Middle frontal gyrus (tissue), 1 donor: ENCODE measurements at regions not wholly inside any gene's neighbourhood (a gene's known extent, or its start where the extent isn't known, plus 50 kb on each side); places are given as distances from the start of the nearest gene placed in this dataset.
"Not testable (repeated sequence)": the region's sequence is repeated elsewhere in the genome, so short reads cannot be mapped to it uniquely, and the experiment has no call there.

Source experiments
- DNase-seq: peaks from one replicate; pipeline ENCODE4 v3.0.0-alpha.2; 2015; ENCODE audit warnings: low spot score; ENCODE audit errors: extremely low spot score

DNA sequence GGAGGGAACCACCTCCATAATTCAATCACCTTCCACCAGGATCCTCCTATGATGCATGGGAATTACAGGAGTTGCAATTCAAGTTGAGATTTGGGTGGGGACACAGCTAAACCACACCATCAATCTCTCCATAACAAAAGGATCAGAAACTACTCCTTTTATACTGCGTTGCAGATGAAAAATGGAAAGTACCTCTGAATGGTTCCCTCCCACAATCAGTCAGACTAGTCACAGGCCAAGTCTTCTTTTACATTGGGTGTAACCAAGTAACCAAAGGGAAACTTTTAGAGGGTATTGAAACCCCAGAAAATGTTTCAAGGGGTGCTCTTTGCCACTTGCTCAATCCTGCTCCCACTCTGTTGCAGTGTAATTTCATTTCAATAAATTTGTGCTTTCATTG lies 504.3 kb upstream of the CNTN3 start:
- no peak for DNase-seq

DNA sequence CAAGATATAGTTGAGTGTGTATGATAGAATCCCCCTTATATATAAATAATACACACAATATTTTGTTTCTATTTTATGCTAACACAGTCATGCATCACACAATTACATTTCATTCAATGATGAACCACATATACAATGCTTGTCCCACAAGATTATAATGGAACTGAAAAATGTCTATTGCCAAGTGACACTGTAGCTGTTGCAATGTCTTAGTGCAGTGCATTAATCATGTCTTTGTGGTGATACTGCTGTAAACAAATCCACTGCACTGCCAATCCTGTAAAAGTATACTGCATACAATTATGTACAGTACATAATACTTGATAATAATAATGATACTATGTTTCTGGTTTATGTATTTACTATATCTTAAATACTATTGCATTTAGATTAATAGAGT lies 512.1 kb upstream of the CNTN3 start:
- DNase-seq = no peak

DNA sequence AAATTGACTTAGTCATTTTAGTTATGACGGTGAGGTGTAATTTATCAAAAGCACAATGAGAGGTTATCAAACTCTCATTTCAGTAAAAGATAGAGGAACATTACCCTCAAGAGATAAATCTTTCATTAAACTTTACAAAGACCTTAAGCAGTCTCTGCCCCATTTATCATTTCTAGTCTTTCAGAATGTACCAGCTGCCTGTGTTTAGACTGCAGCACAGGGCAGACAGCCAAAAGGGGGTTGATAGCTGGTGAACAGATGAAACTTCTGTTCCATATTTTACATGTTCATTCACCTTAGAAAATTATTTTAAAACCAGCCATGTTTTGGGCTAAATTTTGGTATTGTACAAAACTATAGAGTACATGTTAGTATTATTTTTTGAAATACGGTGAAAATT lies 514.6 kb upstream of the CNTN3 start:
- no peak for DNase-seq

DNA sequence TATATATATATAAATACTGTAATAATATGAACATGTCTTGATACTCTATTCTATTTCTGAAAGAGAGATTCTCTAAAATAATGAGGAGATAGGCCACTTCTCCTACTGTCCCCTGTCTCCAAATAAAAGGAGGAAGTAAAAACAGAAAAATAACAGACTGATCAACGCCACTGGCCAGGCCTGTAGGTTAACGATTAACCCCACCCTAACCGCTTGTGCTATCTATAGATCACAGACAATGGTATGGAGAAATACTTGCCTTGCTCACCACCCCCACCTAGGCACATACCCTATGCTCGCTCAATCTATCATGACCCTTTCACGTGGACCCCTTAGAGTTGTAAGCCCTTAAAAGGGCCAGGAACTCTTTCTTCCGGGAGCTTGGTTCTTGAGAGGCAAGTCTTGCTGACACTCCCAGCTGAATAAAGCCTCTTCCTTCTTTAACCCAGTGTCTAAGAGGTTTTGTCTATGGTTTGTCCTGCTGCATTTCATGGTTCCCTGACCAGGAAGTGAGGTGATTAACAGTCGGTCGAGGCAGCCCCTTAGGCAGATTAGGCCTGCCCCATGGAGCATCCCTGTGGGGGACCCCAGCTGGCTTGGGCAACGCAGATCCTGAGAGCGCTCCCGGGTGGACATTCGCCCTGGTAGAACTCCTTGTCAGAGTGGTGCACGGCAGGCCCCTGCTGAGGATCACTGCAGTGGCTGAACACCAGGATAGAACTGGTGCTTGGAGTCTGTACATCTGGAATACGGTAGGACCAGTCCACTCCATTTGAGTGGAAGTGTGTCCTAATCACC lies 521.8 kb upstream of the CNTN3 start:
- no peak for DNase-seq

DNA sequence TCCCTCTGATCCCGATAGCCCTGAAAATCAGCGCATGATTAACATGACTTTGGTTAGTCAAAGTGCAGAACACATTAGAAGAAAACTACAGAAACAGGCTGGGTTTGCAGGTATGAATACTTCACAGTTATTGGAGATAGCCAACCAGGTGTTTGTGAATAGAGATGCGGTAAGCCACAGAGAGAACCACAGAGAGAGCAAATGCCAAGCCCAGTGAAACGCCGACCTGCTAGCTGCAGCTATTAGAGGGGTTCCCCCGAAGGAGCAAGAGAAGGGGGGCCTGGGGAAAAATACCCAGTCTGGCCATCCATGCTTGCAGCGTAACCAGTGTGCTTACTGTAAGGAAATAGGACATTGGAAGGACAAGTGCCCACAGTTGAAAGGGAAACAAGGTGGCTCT lies 523.9 kb upstream of the CNTN3 start:
- no peak for DNase-seq

DNA sequence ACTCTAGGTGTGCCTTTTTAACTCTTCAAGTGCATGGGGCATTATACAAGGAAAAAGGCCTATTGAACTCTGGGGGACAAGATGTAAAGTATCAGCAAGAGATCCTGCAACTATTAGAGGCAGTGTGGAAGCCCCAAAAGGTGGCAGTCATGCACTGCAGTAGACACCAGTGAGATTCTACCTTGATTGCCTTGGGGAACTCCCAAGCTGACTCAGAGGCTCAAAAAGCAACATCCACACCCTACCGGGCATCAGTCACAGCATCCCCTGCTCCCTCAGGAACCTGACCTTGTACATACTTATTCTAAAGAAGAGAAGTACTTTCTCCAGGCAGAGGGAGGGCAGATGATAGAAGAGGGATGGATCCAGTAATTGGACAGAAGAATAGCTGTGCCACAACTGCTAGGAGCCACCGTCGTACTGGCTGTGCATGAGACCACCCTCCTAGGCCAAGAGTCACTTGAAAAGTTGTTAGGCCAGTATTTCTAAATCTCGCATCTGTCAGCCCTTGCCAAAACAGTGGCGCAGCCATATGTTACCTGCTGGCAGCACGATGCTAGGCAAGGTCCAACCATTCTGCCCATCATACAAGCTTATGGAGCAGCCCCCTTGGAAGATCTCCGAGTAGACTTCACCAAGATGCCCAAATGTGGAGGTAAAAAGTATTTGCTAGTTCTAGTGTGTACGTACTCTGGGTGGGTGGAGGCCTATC lies 523.1 kb upstream of the FRG2C start:
- DNase-seq = no peak

DNA sequence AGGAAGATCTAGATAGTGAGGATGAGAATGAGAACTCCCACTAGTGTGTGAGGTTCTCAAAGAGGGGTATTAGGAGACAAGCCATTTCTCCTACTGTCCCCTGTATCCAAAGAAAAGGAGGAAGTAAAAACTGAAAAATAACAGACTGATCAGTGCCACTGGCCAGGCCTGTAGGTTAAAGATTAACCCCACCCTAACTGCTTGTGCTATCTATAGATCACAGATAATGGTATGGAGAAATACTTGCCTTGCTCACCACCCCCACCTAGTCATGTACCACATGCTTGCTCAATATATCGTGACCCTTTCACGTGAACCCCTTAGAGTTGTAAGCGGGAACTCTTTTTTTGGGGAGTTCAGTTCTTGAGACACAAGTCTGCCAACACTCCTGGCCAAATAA lies 519.7 kb upstream of the FRG2C start:
- no peak for DNase-seq

DNA sequence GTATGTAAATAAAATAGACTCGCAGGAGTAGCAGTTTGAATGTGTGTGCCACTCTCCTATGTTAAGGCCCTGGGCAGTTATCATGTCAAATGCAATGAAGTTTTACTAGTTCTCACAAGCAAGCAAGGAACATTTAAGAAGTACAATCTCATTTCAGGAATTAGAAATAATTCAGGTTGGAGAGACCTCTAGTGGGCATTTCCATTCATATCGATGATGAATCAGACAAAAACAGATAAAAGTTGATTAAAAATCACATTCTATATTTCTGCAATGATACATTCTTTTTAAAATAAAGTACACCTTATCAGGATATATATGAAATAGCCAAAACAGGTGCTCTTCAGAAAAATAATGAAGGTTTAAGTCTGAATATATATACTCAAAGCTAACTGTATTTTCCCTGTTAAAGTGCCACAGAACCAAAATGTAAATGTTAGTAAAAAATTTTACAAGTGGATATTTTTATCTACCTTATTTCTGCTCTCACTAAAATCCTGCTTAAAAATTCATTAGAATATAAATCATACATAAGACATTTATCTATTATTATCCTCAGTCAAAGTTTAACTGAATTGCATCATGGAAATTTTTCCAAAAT lies 492.4 kb upstream of the FRG2C start:
- DNase-seq = peak; percentile 13

DNA sequence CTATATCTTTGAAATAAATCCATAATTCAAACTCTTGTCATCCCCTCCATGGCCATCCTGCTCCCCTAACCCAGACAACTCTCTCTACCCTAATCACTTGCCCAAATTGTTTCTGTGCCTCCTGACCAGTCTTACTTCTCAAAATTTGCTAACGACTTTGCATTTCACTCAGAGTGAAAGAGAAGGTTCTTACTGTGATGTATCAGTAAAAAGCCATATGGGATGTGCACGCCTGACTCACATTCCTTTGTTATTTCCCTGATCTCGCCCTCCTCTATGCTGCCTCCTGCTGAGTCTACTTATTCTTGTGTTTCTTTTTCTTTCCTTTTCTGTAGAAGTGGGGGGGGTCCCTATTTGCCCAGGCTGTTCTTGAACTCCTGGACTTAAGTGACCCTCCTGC lies 487.2 kb upstream of the FRG2C start:
- no peak for DNase-seq

DNA sequence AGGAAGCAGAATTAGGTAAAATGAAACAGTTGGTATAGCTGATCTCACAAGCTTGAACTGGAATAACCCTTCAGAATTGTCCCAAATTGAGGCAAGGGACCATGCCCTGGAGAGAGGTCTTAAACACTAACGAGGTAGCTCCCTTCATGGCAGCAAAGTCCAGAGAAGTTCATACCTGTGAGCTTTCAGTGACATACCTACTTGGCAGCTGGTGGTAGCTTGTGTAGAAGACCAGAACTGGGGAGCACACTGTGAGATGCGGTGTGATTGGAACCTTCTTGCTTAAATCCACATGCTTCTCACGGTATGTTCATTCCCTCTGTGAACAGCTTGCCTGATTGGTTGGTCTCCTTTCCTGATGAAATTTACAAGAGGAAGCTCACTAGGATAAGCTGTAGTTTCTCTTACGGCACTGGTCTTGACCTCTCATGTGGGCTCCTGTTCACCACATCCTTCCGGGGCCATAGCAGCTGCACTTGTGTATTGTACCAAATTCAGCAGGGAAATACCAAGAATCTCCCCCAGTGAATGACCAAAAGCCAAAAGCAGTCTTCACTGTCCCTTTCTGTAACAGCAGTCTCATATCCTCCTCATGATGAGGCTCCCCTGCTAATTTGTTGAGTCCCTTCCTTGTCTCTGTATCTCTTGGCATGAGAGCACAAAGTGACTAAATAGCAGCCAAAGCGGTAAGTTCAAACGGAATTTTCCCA lies 483.7 kb upstream of the FRG2C start:
- no peak for DNase-seq

DNA sequence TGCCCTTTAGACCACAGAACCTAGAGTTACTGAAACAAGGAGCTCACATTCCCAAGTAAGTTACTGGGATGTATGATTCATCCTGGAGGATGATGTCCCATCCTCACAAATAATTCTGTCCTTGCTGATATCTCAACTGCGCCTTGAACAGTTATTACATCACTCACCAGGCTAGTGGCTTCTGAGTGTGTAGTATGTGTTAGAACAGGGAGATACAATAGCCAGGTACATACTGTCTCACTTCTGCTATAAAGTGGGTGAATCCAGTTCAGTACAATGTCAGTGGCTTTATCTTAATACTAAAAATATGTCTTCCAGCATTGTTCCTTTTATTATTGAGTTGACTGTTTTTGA lies 483.2 kb upstream of the FRG2C start:
- no peak for DNase-seq

DNA sequence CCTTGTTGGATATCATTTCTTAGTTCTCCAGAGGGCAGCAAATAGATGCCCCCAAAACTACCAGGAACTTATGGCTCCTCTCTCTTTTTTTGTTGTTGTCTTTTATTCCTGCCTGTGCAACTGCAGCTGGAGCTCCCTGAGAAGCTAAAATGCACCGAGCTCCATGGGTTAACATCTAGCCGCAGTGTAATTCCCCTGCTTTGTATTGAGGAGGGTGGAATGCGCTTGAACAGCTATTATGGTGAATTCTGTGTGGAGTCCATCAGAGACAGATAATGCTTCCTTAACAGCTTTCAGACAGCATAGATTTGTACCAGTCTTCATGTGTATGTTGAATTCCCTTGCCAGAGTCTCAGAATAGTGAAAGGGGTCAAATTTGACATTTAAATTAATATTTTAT lies 475.2 kb upstream of the FRG2C start:
- no peak for DNase-seq

DNA sequence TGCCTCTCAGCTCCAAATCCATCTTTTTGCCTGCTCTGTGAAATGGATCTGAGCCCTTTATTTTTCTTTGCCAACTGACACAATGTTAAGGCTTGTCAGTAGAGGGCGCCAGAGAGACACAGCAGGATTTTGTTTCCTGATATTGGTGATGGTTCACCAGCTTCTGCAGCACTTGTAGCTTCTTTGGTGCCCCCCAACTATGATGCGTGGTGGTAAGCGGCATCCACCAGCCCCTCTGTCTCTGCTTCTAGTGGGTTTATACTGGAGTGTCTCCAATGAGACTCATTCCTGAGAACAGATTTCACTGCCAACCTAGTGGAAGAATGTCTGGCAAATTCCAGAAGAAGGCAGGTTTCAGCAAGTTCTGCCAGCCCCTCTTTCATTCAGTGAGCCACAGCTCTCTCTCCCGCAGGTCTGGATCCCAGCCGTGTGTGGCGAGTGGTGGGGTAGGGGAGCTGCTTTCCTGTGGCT lies 471.9 kb upstream of the FRG2C start:
- no peak for DNase-seq

DNA sequence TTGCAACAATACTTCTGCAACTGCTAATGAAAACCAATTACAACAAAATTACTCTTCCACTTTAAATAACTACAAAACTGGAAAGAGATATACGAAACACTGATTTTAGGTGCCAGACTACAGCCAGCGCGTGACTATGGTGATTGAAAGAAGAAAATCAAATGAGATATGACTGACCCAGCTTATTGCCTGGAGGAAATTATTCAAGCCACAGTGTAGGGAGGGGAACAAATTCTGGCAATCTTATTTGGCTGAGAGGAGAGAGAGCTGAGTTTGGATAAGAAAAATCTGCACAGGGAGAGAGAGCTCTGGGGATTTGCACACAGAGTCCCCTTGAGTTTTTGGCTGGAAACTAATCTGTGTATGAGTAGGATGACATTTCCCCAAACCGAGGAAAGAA lies 470.3 kb upstream of the FRG2C start:
- no peak for DNase-seq

DNA sequence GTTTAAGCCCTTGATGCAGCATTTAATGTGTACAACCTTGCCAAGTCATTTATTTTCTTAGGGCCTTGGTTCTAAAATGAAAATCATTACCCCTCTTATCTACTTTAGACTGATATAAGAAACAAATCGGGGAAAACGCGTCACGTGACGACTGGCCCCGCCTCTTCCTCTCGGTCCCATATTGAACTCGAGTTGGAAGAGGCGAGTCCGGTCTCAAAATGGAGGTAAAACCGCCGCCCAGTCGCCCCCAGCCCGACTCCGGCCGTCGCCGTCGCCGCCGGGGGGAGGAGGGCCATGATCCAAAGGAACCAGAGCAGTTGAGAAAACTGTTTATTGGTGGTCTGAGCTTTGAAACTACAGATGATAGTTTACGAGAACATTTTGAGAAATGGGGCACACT lies 449.8 kb upstream of the FRG2C start:
- not testable (repeated sequence) for DNase-seq

DNA sequence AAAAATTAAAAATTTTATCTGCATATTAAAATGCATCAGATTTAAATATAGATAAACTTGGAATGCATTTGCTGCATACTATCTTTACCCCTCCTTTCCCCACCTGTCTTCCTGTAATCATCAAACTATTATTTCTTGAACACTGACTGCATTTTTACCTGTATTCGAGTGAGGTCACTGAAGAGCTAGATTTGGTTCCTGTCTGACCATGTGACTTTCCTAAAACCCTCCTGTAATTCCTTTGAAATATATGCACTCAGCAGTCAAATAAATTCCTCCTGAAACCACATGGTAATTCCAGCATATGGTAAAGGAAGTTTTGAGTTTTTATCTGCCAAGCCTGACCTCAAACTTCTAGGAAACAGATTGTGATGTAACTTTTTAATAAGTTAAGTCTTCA lies 445.6 kb upstream of the FRG2C start:
- no peak for DNase-seq

DNA sequence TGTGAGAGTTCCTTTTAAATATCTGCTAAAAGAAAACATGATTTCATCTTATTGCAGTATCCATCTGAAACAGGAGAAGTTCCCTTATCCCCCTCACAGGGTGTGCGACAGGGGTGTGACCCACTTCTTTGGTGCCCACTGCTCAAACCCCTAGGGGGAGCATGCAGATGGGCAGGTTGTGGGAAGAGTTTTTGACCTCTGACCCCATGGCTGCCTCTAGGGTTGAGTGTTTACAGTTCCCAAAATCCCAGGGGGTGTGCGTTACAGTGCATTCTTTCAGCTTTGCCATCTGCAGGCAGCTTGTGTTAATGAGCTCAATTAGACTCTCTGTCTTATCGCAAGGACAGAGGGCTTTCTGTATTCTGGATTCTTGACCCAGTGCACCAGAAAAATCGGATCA lies 443.2 kb upstream of the FRG2C start:
- no peak for DNase-seq

DNA sequence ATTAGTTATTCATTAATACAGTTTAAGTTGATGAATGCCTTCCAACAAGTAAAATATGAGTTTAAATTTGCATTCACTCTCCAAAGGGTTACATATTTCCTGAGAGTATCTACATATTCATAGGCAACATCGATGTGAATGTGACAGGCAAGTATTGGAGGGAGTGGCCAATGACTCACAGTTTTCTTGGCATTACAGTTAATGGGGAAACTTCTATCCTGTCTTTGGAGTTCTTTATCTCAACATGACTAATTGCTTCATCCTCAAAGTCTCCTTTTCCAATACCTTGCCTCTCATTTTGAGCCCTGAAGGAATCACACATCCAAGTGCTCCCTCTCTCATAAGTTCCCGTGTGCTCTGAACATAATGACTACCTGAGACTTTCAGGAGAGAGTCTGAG lies 439.7 kb upstream of the FRG2C start:
- no peak for DNase-seq

DNA sequence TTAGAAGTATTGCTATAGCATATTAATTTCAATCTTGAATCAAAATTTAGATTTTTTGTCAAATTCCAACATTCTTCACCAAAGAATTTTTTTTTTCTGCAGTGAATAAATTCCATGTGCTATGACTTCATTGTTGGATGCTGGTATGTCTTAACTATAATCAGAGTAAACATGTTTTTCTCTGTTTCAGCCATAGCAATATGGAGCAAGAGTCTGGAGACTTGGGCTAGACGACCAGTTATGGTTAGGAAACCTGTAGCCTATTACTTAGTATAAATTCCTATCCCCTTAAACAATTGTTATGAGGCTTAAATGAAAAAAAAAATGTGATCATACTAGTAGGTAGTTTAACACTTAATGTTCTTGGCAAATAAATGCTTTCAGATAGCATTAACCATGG lies 431.9 kb upstream of the FRG2C start:
- DNase-seq = no peak

DNA sequence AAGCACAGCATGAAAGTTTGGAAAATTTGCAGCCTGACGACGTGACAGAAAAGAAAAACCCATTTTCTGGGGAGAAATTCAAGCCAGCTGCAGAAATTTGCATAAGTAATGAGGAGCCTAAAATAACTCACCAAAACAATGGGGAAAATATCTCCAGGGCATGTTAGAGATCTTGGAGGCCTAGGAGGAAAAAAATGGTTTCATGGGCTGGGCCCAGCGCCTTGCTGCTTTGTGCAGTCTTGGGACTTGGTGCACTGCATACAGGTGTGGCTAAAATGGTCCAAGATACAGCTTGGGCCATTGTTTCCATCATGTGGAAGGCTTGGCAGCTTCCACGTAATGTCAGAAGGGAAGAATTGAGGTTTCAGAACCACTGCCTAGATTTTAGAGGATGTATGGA lies 428.5 kb upstream of the FRG2C start:
- DNase-seq = no peak

DNA sequence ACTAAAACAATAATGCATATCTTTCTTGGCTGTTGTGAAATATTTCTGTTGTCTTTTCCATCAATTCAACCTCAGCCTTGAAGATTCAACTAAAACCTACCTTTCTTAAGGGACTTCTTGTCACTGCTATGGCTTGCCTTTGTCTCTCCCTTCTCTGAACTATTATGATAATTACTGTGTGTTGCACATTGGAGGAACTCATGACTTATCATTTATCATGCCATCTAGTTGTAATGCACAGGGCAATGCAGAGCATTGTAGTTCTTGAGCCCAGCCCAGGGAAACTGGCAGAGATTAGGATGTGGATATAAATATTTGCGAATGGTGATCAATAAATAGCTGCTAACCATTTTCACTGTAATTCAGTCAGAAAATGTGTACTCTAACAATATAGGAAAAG lies 427.1 kb upstream of the FRG2C start:
- no peak for DNase-seq

DNA sequence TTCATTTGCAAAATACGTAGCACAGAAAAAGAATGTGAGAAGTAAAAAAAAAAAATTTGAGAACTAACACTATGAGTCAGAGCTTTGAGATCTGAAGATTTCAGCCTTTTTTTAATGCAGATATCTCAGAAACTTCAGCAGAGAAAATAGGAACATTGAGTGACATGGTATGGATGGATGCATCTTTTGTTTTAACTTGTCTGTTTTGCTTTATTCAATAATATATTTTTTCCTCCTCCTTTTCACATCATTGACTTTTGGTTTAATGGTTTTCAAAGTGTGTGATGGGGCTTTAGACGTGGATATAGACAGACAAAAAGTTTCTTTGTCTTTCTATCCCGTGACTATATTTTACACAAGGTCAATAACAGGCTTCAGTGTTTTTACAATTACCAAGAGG lies 426.7 kb upstream of the FRG2C start:
- no peak for DNase-seq
